ENCODE measurements at regions not wholly inside any gene's neighbourhood (a gene's known extent, or its start where the extent isn't known, plus 50 kb on each side); places are given as distances from the start of the nearest gene placed in this dataset.

DNA sequence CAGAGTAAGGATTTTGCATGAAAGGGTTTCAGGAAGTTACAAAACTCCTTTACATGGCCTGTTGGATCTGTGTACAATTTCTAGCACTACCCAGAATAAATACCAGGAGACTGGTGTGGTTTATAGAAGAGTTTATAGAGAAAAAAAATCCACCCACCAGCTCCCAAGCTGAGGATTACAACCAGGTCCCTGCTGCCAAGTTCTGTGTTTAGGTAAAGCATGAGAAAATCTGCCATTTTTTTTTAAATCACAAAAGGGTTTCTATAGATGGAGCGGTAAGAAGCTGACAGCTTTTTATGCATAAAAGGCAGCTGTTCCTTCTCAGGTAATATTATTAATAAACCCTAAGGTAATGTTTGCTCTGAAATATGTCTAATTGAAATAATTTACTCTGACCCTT, 545.4 kb upstream of the ZEB2 start:
- TF ChIP-seq OSR1 (CRISPR knock-in tag; IDR thresholded peaks at IDR 0.05) = no peak
- no peak for ATAC-seq

GRCh38 chr2:145064511-145064910, 544.6 kb upstream of the ZEB2 start:
- no peak for ATAC-seq
- TF ChIP-seq ESRRG (CRISPR knock-in tag; IDR thresholded peaks at IDR 0.05) (no peak), TCF4 (CRISPR knock-in tag; IDR thresholded peaks at IDR 0.05; ENCODE audit: borderline replicate concordance) (no peak), ZC3H10 (CRISPR knock-in tag; IDR thresholded peaks at IDR 0.05) (no peak), ZFP30 (CRISPR knock-in tag; IDR thresholded peaks at IDR 0.05) (no peak), CSRNP3 (CRISPR knock-in tag; IDR thresholded peaks at IDR 0.05) (no peak), GLIS3 (CRISPR knock-in tag; IDR thresholded peaks at IDR 0.05) (no peak), OSR1 (CRISPR knock-in tag; IDR thresholded peaks at IDR 0.05) (no peak), ZNF70 (CRISPR knock-in tag; IDR thresholded peaks at IDR 0.05) (no peak), ARNTL (CRISPR knock-in tag; IDR thresholded peaks at IDR 0.05; ENCODE audit: borderline replicate concordance, low read depth) (no peak), ZNF8 (CRISPR knock-in tag; IDR thresholded peaks at IDR 0.05) (no peak), PATZ1 (CRISPR knock-in tag; IDR thresholded peaks at IDR 0.05; ENCODE audit: borderline replicate concordance) (no peak), CSDC2 (CRISPR knock-in tag; IDR thresholded peaks at IDR 0.05) (no peak), ISL1 (CRISPR knock-in tag; IDR thresholded peaks at IDR 0.05) (no peak), ZNF565 (CRISPR knock-in tag; conservative IDR thresholded peaks at IDR 0.05; ENCODE audit: low read depth) (no peak)
- TF ChIP-seq, protein P1, sequence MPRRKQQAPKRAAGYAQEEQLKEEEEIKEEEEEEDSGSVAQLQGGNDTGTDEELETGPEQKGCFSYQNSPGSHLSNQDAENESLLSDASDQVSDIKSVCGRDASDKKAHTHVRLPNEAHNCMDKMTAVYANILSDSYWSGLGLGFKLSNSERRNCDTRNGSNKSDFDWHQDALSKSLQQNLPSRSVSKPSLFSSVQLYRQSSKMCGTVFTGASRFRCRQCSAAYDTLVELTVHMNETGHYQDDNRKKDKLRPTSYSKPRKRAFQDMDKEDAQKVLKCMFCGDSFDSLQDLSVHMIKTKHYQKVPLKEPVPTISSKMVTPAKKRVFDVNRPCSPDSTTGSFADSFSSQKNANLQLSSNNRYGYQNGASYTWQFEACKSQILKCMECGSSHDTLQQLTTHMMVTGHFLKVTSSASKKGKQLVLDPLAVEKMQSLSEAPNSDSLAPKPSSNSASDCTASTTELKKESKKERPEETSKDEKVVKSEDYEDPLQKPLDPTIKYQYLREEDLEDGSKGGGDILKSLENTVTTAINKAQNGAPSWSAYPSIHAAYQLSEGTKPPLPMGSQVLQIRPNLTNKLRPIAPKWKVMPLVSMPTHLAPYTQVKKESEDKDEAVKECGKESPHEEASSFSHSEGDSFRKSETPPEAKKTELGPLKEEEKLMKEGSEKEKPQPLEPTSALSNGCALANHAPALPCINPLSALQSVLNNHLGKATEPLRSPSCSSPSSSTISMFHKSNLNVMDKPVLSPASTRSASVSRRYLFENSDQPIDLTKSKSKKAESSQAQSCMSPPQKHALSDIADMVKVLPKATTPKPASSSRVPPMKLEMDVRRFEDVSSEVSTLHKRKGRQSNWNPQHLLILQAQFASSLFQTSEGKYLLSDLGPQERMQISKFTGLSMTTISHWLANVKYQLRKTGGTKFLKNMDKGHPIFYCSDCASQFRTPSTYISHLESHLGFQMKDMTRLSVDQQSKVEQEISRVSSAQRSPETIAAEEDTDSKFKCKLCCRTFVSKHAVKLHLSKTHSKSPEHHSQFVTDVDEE (CRISPR knock-in tag; IDR thresholded peaks at IDR 0.05) = no peak
- TF ChIP-seq, protein P2, sequence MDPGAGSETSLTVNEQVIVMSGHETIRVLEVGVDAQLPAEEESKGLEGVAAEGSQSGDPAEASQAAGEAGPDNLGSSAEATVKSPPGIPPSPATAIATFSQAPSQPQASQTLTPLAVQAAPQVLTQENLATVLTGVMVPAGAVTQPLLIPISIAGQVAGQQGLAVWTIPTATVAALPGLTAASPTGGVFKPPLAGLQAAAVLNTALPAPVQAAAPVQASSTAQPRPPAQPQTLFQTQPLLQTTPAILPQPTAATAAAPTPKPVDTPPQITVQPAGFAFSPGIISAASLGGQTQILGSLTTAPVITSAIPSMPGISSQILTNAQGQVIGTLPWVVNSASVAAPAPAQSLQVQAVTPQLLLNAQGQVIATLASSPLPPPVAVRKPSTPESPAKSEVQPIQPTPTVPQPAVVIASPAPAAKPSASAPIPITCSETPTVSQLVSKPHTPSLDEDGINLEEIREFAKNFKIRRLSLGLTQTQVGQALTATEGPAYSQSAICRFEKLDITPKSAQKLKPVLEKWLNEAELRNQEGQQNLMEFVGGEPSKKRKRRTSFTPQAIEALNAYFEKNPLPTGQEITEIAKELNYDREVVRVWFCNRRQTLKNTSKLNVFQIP (CRISPR knock-in tag; IDR thresholded peaks at IDR 0.05; ENCODE audit: borderline replicate concordance, low read depth) = no peak

DNA sequence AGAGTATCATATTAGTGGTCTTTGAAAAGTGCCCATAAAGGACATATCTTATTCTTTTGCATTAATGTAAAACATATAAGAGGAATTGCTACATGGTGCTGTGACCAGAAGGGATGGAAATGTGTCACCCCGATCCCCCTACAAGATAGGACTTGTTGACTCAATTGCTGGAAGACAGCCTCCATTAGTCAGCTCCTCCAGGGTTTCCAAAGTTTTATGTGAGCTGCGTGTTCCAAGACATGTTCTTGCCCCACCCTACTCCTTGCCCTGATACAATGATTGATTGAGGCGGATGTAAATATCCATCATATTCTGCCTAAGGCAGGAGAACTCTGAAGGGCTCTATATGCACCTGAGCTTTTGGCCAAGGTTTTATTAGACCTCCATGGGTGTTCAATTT, 541.0 kb upstream of the ZEB2 start:
- TF ChIP-seq OSR1 (CRISPR knock-in tag; IDR thresholded peaks at IDR 0.05) (no peak), ISL1 (CRISPR knock-in tag; IDR thresholded peaks at IDR 0.05) (no peak), TOX (CRISPR knock-in tag; IDR thresholded peaks at IDR 0.05; ENCODE audit: borderline replicate concordance) (no peak), TCF4 (CRISPR knock-in tag; IDR thresholded peaks at IDR 0.05; ENCODE audit: borderline replicate concordance) (no peak), ZFP30 (CRISPR knock-in tag; IDR thresholded peaks at IDR 0.05) (no peak), ESRRG (CRISPR knock-in tag; IDR thresholded peaks at IDR 0.05) (no peak), CSDC2 (CRISPR knock-in tag; IDR thresholded peaks at IDR 0.05) (no peak), ZFP3 (CRISPR knock-in tag; IDR thresholded peaks at IDR 0.05) (no peak), ZC3H10 (CRISPR knock-in tag; IDR thresholded peaks at IDR 0.05) (no peak), GLIS3 (CRISPR knock-in tag; IDR thresholded peaks at IDR 0.05) (no peak), RARB (CRISPR knock-in tag; IDR thresholded peaks at IDR 0.05) (no peak), ARNTL (CRISPR knock-in tag; IDR thresholded peaks at IDR 0.05; ENCODE audit: borderline replicate concordance, low read depth) (no peak), PATZ1 (CRISPR knock-in tag; IDR thresholded peaks at IDR 0.05; ENCODE audit: borderline replicate concordance) (no peak)
- TF ChIP-seq, protein P1 (CRISPR knock-in tag; IDR thresholded peaks at IDR 0.05) = no peak
- ATAC-seq = no peak
